NOMO-1 treated with dmso at 0.1 percent for 144 hours (cell line): ENCODE measurements at regions not wholly inside any gene's neighbourhood (a gene's known extent, or its start where the extent isn't known, plus 50 kb on each side); places are given as distances from the start of the nearest gene placed in this dataset.

Source experiments
- DNase-seq: peaks from one replicate; lab custom pipeline; 2025; ENCODE audit not compliant: unreplicated experiment; lab: John Stamatoyannopoulos, UW

DNA sequence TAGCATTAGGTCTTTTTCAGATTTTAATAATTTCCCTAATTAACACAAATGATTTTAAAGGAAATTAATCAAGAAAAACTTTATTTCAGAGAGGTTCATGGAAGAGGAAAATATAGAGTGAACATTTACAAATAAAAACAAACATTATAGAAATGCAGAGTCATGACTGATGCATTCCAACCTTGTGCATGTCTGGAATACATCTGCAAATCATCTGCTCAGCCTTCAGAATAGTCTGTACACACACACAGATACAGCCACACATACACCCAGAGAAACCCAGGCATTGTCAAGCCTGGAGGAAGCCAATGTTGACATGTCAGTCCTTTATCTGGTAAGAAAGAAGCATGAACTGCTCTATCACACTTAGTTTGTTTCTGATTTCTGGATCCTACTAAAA is 61.3 kb upstream of the NFKB1 start:
- DNase-seq = no peak

- DNase-seq = no peak
Measured at GRCh38 chr4:102440498-102440897, 60.7 kb upstream of the NFKB1 start.

DNA sequence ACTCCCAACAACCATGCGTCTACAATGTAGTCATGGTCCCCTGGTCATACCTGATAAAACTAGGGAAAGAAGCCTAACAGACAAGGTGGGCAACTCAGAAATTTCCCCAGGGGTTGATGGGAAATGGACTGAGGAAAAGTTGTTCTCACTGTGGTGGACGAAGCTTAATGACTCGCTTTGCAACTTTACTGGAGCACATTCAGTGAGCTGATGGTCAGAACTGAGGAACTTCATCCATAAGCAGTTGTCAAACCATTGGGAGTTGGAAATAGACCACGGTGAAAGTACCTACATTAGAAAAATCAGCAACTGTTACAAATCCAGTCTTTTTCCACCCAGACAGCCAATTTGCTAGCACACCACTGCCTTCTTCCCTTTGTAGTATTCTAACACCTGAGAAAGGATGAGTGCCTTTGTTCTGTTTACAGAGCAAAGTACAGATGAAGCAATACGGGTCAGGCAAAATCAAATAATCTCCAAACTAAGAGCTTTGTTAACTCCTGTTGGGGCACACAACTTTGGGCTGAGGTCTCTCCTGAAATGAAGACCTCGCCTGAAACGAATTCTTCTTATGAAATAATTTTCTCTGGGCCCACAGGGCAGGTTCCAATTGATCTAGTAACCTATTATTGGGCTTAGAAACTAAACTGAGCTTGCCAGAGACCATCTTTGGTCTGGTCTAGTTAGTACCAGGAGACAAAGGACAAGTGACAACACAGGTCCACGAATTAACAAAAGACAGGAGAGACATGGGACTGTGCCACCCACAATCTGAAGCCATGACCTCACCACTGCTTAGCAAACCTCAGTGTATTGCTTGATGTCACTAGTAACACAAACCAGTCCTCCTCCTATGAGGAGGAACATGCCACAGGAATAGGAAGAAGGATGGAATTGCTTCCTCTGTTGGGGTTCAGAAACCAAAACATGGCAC is 58.9 kb upstream of the NFKB1 start:
- DNase-seq = no peak

- no peak for DNase-seq
Measured at GRCh38 chr4:102444752-102445151, 56.4 kb upstream of the NFKB1 start.

DNA sequence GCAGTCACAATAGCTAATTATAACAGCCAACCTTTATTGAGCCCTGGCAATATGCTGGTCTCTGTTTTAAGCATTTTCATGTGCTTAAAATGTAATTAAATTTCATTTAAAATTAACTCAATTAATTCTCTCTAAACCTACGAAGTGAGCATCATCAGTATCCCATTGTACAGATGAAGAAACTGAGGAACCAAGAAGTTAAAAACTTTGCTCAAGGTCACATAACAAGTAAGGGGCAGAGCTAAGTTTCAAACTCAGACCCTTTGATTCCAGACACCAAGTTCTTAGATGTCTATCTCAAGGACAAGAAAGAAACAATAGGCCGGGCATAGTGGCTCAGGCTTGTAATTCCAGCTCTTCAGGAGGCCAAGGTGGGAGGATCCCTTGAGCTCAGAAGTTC is 55.9 kb upstream of the NFKB1 start:
- DNase-seq = no peak

- DNase-seq = no peak
Measured at GRCh38 chr4:102447413-102447812, 53.7 kb upstream of the NFKB1 start.

DNA sequence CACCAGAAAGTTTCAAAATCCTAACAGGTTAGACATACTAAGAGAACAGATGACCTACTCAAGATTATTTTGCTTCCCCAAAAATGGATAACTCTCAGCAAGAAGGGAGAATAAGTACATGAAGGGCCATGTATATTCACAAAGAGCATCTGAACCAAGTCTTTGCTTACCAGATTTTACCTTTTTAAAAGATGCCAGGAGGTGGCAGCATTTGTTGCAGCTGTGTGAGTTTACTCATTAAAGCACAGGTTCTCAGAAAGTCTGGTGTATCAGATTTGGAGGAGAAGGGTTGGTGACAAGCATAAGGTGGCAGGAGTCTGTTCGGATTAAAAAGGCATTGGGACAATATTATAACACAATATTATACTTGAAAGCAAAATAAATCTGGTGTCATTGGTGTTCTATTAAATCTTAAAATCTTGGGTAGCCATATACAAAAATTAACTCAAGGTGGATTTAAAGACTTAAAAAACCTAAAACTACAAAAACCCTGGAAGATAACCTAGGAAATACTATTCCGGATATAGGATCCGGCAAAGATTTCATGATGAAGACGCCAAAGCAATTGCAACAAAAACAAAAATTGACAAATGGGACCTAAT is 51.3 kb upstream of the NFKB1 start:
- no peak for DNase-seq

DNA sequence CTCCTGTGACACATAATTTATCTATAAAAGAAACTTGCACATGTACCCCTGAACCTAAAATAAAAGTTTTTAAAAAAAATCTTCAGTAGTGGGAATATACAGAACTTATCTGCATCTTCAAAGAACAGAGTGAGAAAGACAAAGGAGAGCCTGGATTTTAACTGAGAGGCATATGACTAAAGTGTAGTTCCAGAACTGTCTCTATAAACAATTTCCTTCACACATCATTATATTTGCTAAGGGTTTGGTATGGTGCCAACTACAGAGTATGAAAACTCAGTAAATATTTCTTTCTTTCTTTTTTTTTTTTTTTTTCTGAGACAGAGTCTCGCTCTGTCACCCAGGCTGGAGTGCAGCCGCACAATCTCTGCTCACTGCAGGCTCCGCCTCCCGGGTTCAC is 49.9 kb upstream of the NFKB1 start:
- no peak for DNase-seq
